Fibroblast of lung (primary cell): ENCODE measurements at regions not wholly inside any gene's neighbourhood (a gene's known extent, or its start where the extent isn't known, plus 50 kb on each side); places are given as distances from the start of the nearest gene placed in this dataset.

Source experiments
- DNase-seq, 2 donors: peaks; one replicate each; pipeline versions ENCODE4 v3.0.0 to v3.0.0-alpha.2; 2010; ENCODE audit warnings: low read depth in 2 of 2
- H2AFZ ChIP-seq: 2 replicates; pipeline ENCODE4 v1.5.1; 2012; ENCODE audit warnings: low read length, control low read depth, inconsistent platforms
- H3K27ac ChIP-seq: 2 replicates; pipeline ENCODE4 v1.5.1; 2011; ENCODE audit warnings: low read length, control low read depth; ENCODE audit not compliant: insufficient read depth
- H3K27me3 ChIP-seq: 2 replicates; pipeline ENCODE4 v1.5.1; 2011; ENCODE audit warnings: mild to moderate bottlenecking, low read length; ENCODE audit not compliant: control insufficient read depth, insufficient read depth
- H3K36me3 ChIP-seq: 2 replicates; pipeline ENCODE4 v1.5.1; 2011; ENCODE audit warnings: low read length; ENCODE audit not compliant: control insufficient read depth, insufficient read depth
- H3K4me1 ChIP-seq: 2 replicates; pipeline ENCODE4 v1.5.1; 2011; ENCODE audit warnings: low read length; ENCODE audit not compliant: control insufficient read depth, insufficient read depth; ENCODE audit errors: extremely low read depth
- H3K4me2 ChIP-seq: 2 replicates; pipeline ENCODE4 v1.5.1; 2011; ENCODE audit warnings: low read length, control low read depth; ENCODE audit not compliant: insufficient read depth; ENCODE audit errors: extremely low read depth
- H3K4me3 ChIP-seq, 4 experiments: fragments of 200-600 bp in 1 of 4; sonication (generic) in 1 of 4; replicated peaks in 1 of 4; 2 replicates each; pipeline ENCODE4 v1.5.1; 2011 to 2016; ENCODE audit warnings: low read length in 4 of 4, low read depth in 3 of 4, mild to moderate bottlenecking in 3 of 4, control low read depth in 2 of 4, inconsistent platforms in 1 of 4, mixed read lengths in 1 of 4; ENCODE audit not compliant: insufficient read depth in 1 of 4; ENCODE audit errors: control extremely low read depth in 1 of 4
- H3K79me2 ChIP-seq: 2 replicates; pipeline ENCODE4 v1.5.1; 2012; ENCODE audit warnings: mild to moderate bottlenecking, low read length, inconsistent platforms; ENCODE audit not compliant: control insufficient read depth, insufficient read depth
- H3K9ac ChIP-seq: 2 replicates; pipeline ENCODE4 v1.5.1; 2011; ENCODE audit warnings: mild to moderate bottlenecking, low read length, control low read depth; ENCODE audit not compliant: insufficient read depth
- H3K9me3 ChIP-seq: 2 replicates; pipeline ENCODE4 v1.5.1; 2012; ENCODE audit warnings: low read depth, low read length; ENCODE audit not compliant: control insufficient read depth, insufficient read depth
- H4K20me1 ChIP-seq: 2 replicates; pipeline ENCODE4 v1.5.1; 2011; ENCODE audit warnings: low read length; ENCODE audit not compliant: control insufficient read depth, insufficient read depth; ENCODE audit errors: extremely low read depth
- CTCF ChIP-seq, 2 donors: IDR thresholded peaks in 1 of 2; conservative IDR thresholded peaks in 1 of 2; 1 replicate in 1 of 2; 2 replicates in 1 of 2; pipeline ENCODE4 v1.5.1; 2011 to 2012; ENCODE audit warnings: low read length in 2 of 2, control low read depth in 1 of 2, inconsistent platforms in 1 of 2, low read depth in 1 of 2, mild to moderate bottlenecking in 1 of 2
- EZH2 ChIP-seq: IDR thresholded peaks from 2 replicates; pipeline ENCODE4 v1.5.1; 2012; ENCODE audit warnings: low read length, control low read depth, mild to moderate bottlenecking; ENCODE audit errors: missing control alignments

GRCh38 chr2:130259594-130259993, 61.4 kb upstream of the TUBA3E start:
- TF ChIP-seq CTCF (conservative IDR thresholded peaks at IDR 0.05 in 1 of 2, IDR thresholded peaks at IDR 0.05 in 1 of 2; ENCODE audit: low read depth in 1 of 2, low read length in 2 of 2) (no peak), EZH2 (no peak)
- Histone ChIP-seq H3K9me3 (no peaks in the 10 kb centered on the region), H4K20me1 (no peaks in the 10 kb centered on the region), H3K9ac (no peak overlapping the region), H3K79me2 (no peaks in the 10 kb centered on the region), H3K4me1 (no peaks in the 10 kb centered on the region), H3K36me3 (no peaks in the 10 kb centered on the region), H2AFZ (no peak overlapping the region), H3K27ac (no peak overlapping the region), H3K27me3 (peaks cover 3% of the 10 kb centered on the region), H3K4me2 (no peak overlapping the region), H3K4me3 (no peak overlapping the region)
- DNase-seq, result no peak

GRCh38 chr2:130258356-130258755, 60.1 kb upstream of the TUBA3E start:
- Histone ChIP-seq H2AFZ (no peak overlapping the region), H3K4me3 (no peak overlapping the region), H3K4me2 (no peak overlapping the region), H3K9me3 (no peaks in the 10 kb centered on the region), H3K79me2 (no peaks in the 10 kb centered on the region), H3K36me3 (no peaks in the 10 kb centered on the region), H3K27me3 (peaks cover 3% of the 10 kb centered on the region), H3K27ac (no peak overlapping the region), H3K4me1 (no peaks in the 10 kb centered on the region), H3K9ac (no peak overlapping the region), H4K20me1 (no peaks in the 10 kb centered on the region)
- DNase-seq, result no peak
- TF ChIP-seq EZH2 (no peak), CTCF (conservative IDR thresholded peaks at IDR 0.05 in 1 of 2, IDR thresholded peaks at IDR 0.05 in 1 of 2; ENCODE audit: low read depth in 1 of 2, low read length in 2 of 2) (no peak)

GRCh38 chr2:130252880-130253645, 54.8 kb upstream of the TUBA3E start:
- no peaks in the 10 kb centered on the region for H3K9me3 ChIP-seq
- no peaks in the 10 kb centered on the region for H3K79me2 ChIP-seq
- peak overlapping the region in 2 of 4 experiments; percentile 22 to 36 for H3K4me3 ChIP-seq
- no peaks in the 10 kb centered on the region for H3K4me1 ChIP-seq
- no peak overlapping the region for H3K27ac ChIP-seq
- no peaks in the 10 kb centered on the region for H3K36me3 ChIP-seq
- no peak overlapping the region for H2AFZ ChIP-seq
- H3K27me3 ChIP-seq, result no peaks in the 10 kb centered on the region
- TF ChIP-seq EZH2 (no peak), CTCF (conservative IDR thresholded peaks at IDR 0.05 in 1 of 2, IDR thresholded peaks at IDR 0.05 in 1 of 2; ENCODE audit: low read depth in 1 of 2, low read length in 2 of 2) (no peak)
- peak overlapping the region; percentile 16 for H3K9ac ChIP-seq
- peak in 1 of 2 donors; percentile 18 for DNase-seq
- H3K4me2 ChIP-seq, result peak overlapping the region; percentile 51
- H4K20me1 ChIP-seq, result no peaks in the 10 kb centered on the region
